ENCODE measurements at regions not wholly inside any gene's neighbourhood (a gene's known extent, or its start where the extent isn't known, plus 50 kb on each side); places are given as distances from the start of the nearest gene placed in this dataset.

- TF ChIP-seq EP300 (IDR thresholded peaks at IDR 0.05) (no peak), POLR2A (IDR thresholded peaks at IDR 0.05) (no peak), CTCF (IDR thresholded peaks at IDR 0.05) (no peak)
Measured at GRCh38 chr2:19807866-19808265, 93.9 kb downstream of the TTC32 start.
